IMR-90 (cell line): ENCODE measurements at regions not wholly inside any gene's neighbourhood (a gene's known extent, or its start where the extent isn't known, plus 50 kb on each side); places are given as distances from the start of the nearest gene placed in this dataset.

ENCODE experiments used
- ATAC-seq: fragments of 200-7000 bp; cut with Tn5 transposase; 2 replicates; pipeline ENCODE4 v1.9.1; 2020; ENCODE audit warnings: low read depth, mild to moderate bottlenecking, moderate library complexity
- BruUV-seq: library from RNA; stranded (reverse); fragments of 400-500 nt; replicated peaks from 2 replicates; lab custom pipeline; 2021; lab: Mats Ljungman, UMichigan
- CTCF ChIA-PET: fragments of 300-600 bp; formaldehyde crosslinking; extraction: SDS; loops from one replicate; lab custom pipeline; 2021; ENCODE audit warnings: antibody characterized with exemption; lab: Yijun Ruan, JAX
- POLR2A ChIA-PET: fragments of 300-600 bp; sonication (Branson Sonifier 250); formaldehyde crosslinking; loops from one replicate; lab custom pipeline; 2022; ENCODE audit warnings: antibody characterized with exemption; ENCODE audit not compliant: unreplicated experiment; lab: Charles Lee
- DNase-seq: peaks from one replicate; pipeline ENCODE4 v3.0.0; 2013
- H2AFZ ChIP-seq: replicated peaks from 2 replicates; pipeline ENCODE3; 2013; ENCODE audit warnings: low read length, mild to moderate bottlenecking; ENCODE audit not compliant: poor library complexity
- H2AK5ac ChIP-seq: 2 replicates; pipeline ENCODE4 v1.6.1; 2013; ENCODE audit warnings: low read depth, low read length, inconsistent platforms
- H2AK9ac ChIP-seq: replicated peaks from 2 replicates; pipeline ENCODE3; 2013; ENCODE audit warnings: mild to moderate bottlenecking, low read depth, low read length, moderate library complexity; ENCODE audit not compliant: poor library complexity
- H2BK120ac ChIP-seq: 2 replicates; pipeline ENCODE4 v1.6.1; 2013; ENCODE audit warnings: low read depth, low read length, inconsistent platforms
- H2BK15ac ChIP-seq: 3 replicates; pipeline ENCODE4 v1.6.1; 2013; ENCODE audit warnings: low read depth, low read length, inconsistent platforms
- H2BK20ac ChIP-seq: 2 replicates; pipeline ENCODE4 v1.6.1; 2013; ENCODE audit warnings: low read depth, mild to moderate bottlenecking, inconsistent platforms, low read length, moderate library complexity
- H2BK5ac ChIP-seq: 2 replicates; pipeline ENCODE4 v1.6.1; 2013; ENCODE audit warnings: mild to moderate bottlenecking, low read depth, low read length, inconsistent platforms; ENCODE audit not compliant: poor library complexity, severe bottlenecking
- H3K14ac ChIP-seq: replicated peaks from 2 replicates; pipeline ENCODE4 v1.6.1; 2013; ENCODE audit warnings: low read depth, low read length, inconsistent platforms
- H3K18ac ChIP-seq: 2 replicates; pipeline ENCODE4 v1.6.1; 2013; ENCODE audit warnings: low read depth, low read length, control low read depth
- H3K23ac ChIP-seq: 2 replicates; pipeline ENCODE4 v1.6.1; 2013; ENCODE audit warnings: low read depth, low read length, inconsistent platforms
- H3K27ac ChIP-seq: 2 replicates; pipeline ENCODE4 v1.5.1; 2013; ENCODE audit warnings: mild to moderate bottlenecking, control low read depth, low read length; ENCODE audit not compliant: insufficient read depth
- H3K27me3 ChIP-seq: 2 replicates; pipeline ENCODE4 v1.6.1; 2013; ENCODE audit warnings: low read length; ENCODE audit not compliant: control insufficient read depth, insufficient read depth
- H3K36me3 ChIP-seq: 2 replicates; pipeline ENCODE4 v1.6.1; 2013; ENCODE audit warnings: low read length, mixed read lengths; ENCODE audit not compliant: control insufficient read depth, insufficient read depth
- H3K4ac ChIP-seq: 2 replicates; pipeline ENCODE4 v1.6.1; 2013; ENCODE audit warnings: low read depth, low read length, inconsistent platforms
- H3K4me1 ChIP-seq: 2 replicates; pipeline ENCODE4 v1.6.1; 2013; ENCODE audit warnings: low read length, mixed read lengths; ENCODE audit not compliant: control insufficient read depth, insufficient read depth
- H3K4me2 ChIP-seq: 2 replicates; pipeline ENCODE4 v1.6.1; 2013; ENCODE audit warnings: low read depth, mild to moderate bottlenecking, control low read depth, low read length, moderate library complexity
- H3K4me3 ChIP-seq: 2 replicates; pipeline ENCODE4 v1.5.1; 2013; ENCODE audit warnings: low read depth, mild to moderate bottlenecking, control low read depth, low read length, moderate library complexity; ENCODE audit not compliant: insufficient read depth
- H3K56ac ChIP-seq: 2 replicates; pipeline ENCODE4 v1.6.1; 2013; ENCODE audit warnings: low read length, inconsistent platforms; ENCODE audit not compliant: insufficient read depth; ENCODE audit errors: extremely low read depth
- H3K79me1 ChIP-seq, 2 experiments: 2 replicates each; pipeline ENCODE4 v1.6.1; 2013; ENCODE audit warnings: low read length in 2 of 2, inconsistent platforms in 1 of 2, low read depth in 1 of 2
- H3K9ac ChIP-seq: 2 replicates; pipeline ENCODE4 v1.6.1; 2013; ENCODE audit warnings: low read depth, low read length, control low read depth
- H3K9me1 ChIP-seq: 2 replicates; pipeline ENCODE4 v1.6.1; 2013; ENCODE audit warnings: low read length, inconsistent platforms; ENCODE audit not compliant: insufficient read depth
- H3K9me3 ChIP-seq: 2 replicates; pipeline ENCODE4 v1.6.1; 2013; ENCODE audit warnings: low read length; ENCODE audit not compliant: control insufficient read depth, insufficient read depth
- H4K20me1 ChIP-seq: 2 replicates; pipeline ENCODE4 v1.6.1; 2013; ENCODE audit warnings: low read length, inconsistent platforms; ENCODE audit not compliant: insufficient read depth
- H4K5ac ChIP-seq: 2 replicates; pipeline ENCODE4 v1.6.1; 2013; ENCODE audit warnings: mild to moderate bottlenecking, low read depth, low read length, control low read depth
- H4K8ac ChIP-seq, 2 experiments: 2 replicates each; pipeline ENCODE4 v1.6.1; 2013; ENCODE audit warnings: low read depth in 2 of 2, low read length in 2 of 2, control low read depth in 1 of 2, inconsistent platforms in 1 of 2
- H4K91ac ChIP-seq: 2 replicates; pipeline ENCODE4 v1.6.1; 2013; ENCODE audit warnings: low read depth, low read length, inconsistent platforms; ENCODE audit not compliant: insufficient read depth
- CEBPB ChIP-seq: IDR thresholded peaks from 2 replicates; pipeline ENCODE4 v1.6.1; 2012; ENCODE audit warnings: low read depth, low read length, improper control_type of control experiment
- MXI1 ChIP-seq: IDR thresholded peaks from 2 replicates; pipeline ENCODE4 v1.6.1; 2012; ENCODE audit warnings: low read depth, mild to moderate bottlenecking, low read length, moderate library complexity, borderline replicate concordance
- WGBS, 2 experiments: methylation state at CpG; one replicate each; pipeline versions ENCODE4 v1.1.5 to v1.1.7; 2013; ENCODE audit warnings: missing lambda C conversion rate in 2 of 2; ENCODE audit not compliant: insufficient read length in 1 of 2; ENCODE audit errors: extremely low coverage in 2 of 2; 5-methylcytosine and 5-hydroxymethylcytosine counted together
- dilution Hi-C: fragments of 300-500 bp; cut with HindIII; formaldehyde crosslinking; loops from one replicate; pipeline ENCODE4 v1.14.3; 2018; ENCODE audit warnings: low sequenced_read_pairs; ENCODE audit not compliant: unreplicated experiment
- in situ Hi-C: fragments of 300-500 bp; cut with MboI; formaldehyde crosslinking; loops from 3 replicates; pipeline ENCODE4 v1.14.3; 2019; ENCODE audit warnings: low sequenced_read_pairs, inconsistent platforms, mixed read lengths
- intact Hi-C: fragments of 100-400 bp; cut with micrococcal nuclease; formaldehyde crosslinking; loops from 2 replicates; pipeline ENCODE4 v1.10.0; 2022

DNA sequence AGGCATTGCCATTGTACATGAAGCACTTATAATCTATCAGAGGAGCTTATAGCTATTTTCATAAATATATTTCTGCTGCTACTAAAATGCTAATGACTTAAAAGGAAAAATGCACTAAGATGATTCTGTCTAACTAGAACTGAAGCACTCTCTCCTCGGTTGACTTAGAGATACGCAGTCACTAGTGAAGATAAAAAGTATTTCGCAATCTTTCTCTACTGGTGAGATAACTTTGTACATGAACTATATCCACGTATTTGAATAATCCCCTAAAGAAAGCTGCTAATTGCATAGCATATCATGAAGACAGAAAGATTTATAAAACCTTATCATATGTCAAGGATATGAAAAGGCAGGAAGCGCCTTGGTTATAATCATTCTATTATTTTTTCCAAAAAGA, 658.1 kb upstream of the PRMT6 start:
- Histone ChIP-seq H3K27ac (no peak overlapping the region), H3K9me1 (no peaks in the 10 kb centered on the region), H2BK120ac (no peak overlapping the region), H3K9me3 (peaks cover 6% of the 10 kb centered on the region; the same call in 1 of the 2 replicates), H3K4me1 (no peaks in the 10 kb centered on the region), H4K20me1 (no peaks in the 10 kb centered on the region), H4K8ac (no peak overlapping the region), H2BK15ac (no peak overlapping the region), H3K23ac (no peak overlapping the region), H3K4ac (no peak overlapping the region), H3K79me1 (no peaks in the 10 kb centered on the region), H2BK5ac (no peak overlapping the region), H3K9ac (no peak overlapping the region), H2AK5ac (no peak overlapping the region), H3K27me3 (no peaks in the 10 kb centered on the region), H2BK20ac (no peak overlapping the region), H3K4me2 (no peak overlapping the region), H3K56ac (no peak overlapping the region), H3K4me3 (no peak overlapping the region), H4K91ac (no peak overlapping the region), H4K5ac (no peak overlapping the region), H2AK9ac (no peak overlapping the region), H3K18ac (no peak overlapping the region), H3K14ac (no peak overlapping the region), H2AFZ (no peak overlapping the region), H3K36me3 (no peaks in the 10 kb centered on the region)
- ATAC-seq: no peak
- ChIA-PET CTCF (interaction anchor here (0.7 kb wide), 1 partner anchor 1562 kb away, joined by 3 read pairs; no protein-coding TSS in a partner anchor), POLR2A (no interaction called here)
- dilution Hi-C loops: no loop called here
- BruUV-seq: no TSS peak
- DNase-seq: no peak
- no CpG with 5 or more reads among the region's 5 CpGs for WGBS, 2 experiments
- TF ChIP-seq MXI1: no peak
- peak; percentile 90 for TF ChIP-seq CEBPB
- in situ Hi-C loops: no loop called here
- intact Hi-C loops: no loop called here
